Caco-2 (cell line): ENCODE measurements at regions not wholly inside any gene's neighbourhood (a gene's known extent, or its start where the extent isn't known, plus 50 kb on each side); places are given as distances from the start of the nearest gene placed in this dataset.

Experiments used
- BruUV-seq: library from RNA; stranded (reverse); fragments of 400-500 nt; replicated peaks from 2 replicates; lab custom pipeline; 2021; lab: Mats Ljungman, UMichigan
- CTCF ChIA-PET: fragments of 300-600 bp; sonication (Branson Sonifier 250); formaldehyde crosslinking; loops from one replicate; lab custom pipeline; 2022; ENCODE audit warnings: antibody characterized with exemption; lab: Charles Lee
- POLR2A ChIA-PET: fragments of 300-600 bp; sonication (Branson Sonifier 250); formaldehyde crosslinking; loops from one replicate; lab custom pipeline; 2022; ENCODE audit warnings: antibody characterized with exemption; lab: Charles Lee
- DNase-seq, 2 experiments: peaks; one replicate each; pipeline versions ENCODE4 v3.0.0 to v3.0.0-alpha.2; 2020 to 2022
- H3K27me3 ChIP-seq: replicated peaks from 2 replicates; pipeline ENCODE4 v1.6.0; 2011; ENCODE audit warnings: low read length; ENCODE audit not compliant: control insufficient read depth, insufficient read depth
- H3K36me3 ChIP-seq: 2 replicates; pipeline ENCODE4 v1.5.1; 2011; ENCODE audit warnings: low read length; ENCODE audit not compliant: control insufficient read depth, insufficient read depth
- H3K4me1 ChIP-seq: fragments of 250-450 bp; sonication (Bioruptor Pico); 2 replicates; pipeline ENCODE4 v1.5.1; 2020; ENCODE audit warnings: mild to moderate bottlenecking
- H3K4me3 ChIP-seq: 2 replicates; pipeline ENCODE4 v1.5.1; 2011; ENCODE audit warnings: low read depth, mild to moderate bottlenecking, control low read depth, low read length
- H3K9me3 ChIP-seq: fragments of 250-450 bp; sonication (Bioruptor Pico); 2 replicates; pipeline ENCODE4 v1.5.1; 2020; ENCODE audit warnings: mild to moderate bottlenecking, moderate library complexity
- H3K27ac Mint-ChIP-seq: one replicate; pipeline ENCODE4 v1.8.0; 2022; ENCODE audit warnings: mixed read lengths; ENCODE audit not compliant: unreplicated experiment
- H3K27me3 Mint-ChIP-seq: one replicate; pipeline ENCODE4 v1.8.0; 2022; ENCODE audit warnings: mixed read lengths; ENCODE audit not compliant: insufficient read depth, unreplicated experiment
- H3K36me3 Mint-ChIP-seq: one replicate; pipeline ENCODE4 v1.8.0; 2022; ENCODE audit warnings: mild to moderate bottlenecking, mixed read lengths; ENCODE audit not compliant: insufficient read depth, unreplicated experiment
- H3K4me1 Mint-ChIP-seq: one replicate; pipeline ENCODE4 v1.8.0; 2022; ENCODE audit warnings: low read depth, mixed read lengths; ENCODE audit not compliant: unreplicated experiment
- H3K4me3 Mint-ChIP-seq: one replicate; pipeline ENCODE4 v1.8.0; 2022; ENCODE audit warnings: mild to moderate bottlenecking, moderate library complexity, mixed read lengths; ENCODE audit not compliant: unreplicated experiment
- H3K9me3 Mint-ChIP-seq: one replicate; pipeline ENCODE4 v1.8.0; 2022; ENCODE audit warnings: mixed read lengths; ENCODE audit not compliant: unreplicated experiment
- CTCF ChIP-seq, 2 experiments: fragments of 200-600 bp in 1 of 2; IDR thresholded peaks; 1 replicate in 1 of 2; 2 replicates in 1 of 2; pipeline versions ENCODE4 v1.5.1 to v1.8.0; 2011 to 2022; ENCODE audit warnings: antibody characterized with exemption in 1 of 2, control low read depth in 1 of 2, inconsistent platforms in 1 of 2, low read depth in 1 of 2, low read length in 1 of 2, mild to moderate bottlenecking in 1 of 2, moderate library complexity in 1 of 2; ENCODE audit not compliant: insufficient read depth in 1 of 2, severe bottlenecking in 1 of 2, unreplicated experiment in 1 of 2
- intact Hi-C: fragments of 100-400 bp; cut with micrococcal nuclease; formaldehyde crosslinking; loops from one replicate; pipeline ENCODE4 v1.10.0; 2022; ENCODE audit not compliant: unreplicated experiment

- no peak for DNase-seq
- ChIA-PET CTCF (no interaction called here), POLR2A (no interaction called here)
- Histone ChIP-seq H3K36me3 (no peaks in the 10 kb centered on the region), H3K9me3 (no peaks in the 10 kb centered on the region), H3K4me1 (peaks cover 4% of the 10 kb centered on the region; the same call in 1 of the 2 replicates), H3K27me3 (no peaks in the 10 kb centered on the region), H3K4me3 (no peak overlapping the region)
- H3K27me3 Mint-ChIP-seq: no peaks in the 10 kb centered on the region
- no peaks in the 10 kb centered on the region for H3K4me1 Mint-ChIP-seq
- peaks cover 9% of the 10 kb centered on the region for H3K9me3 Mint-ChIP-seq
- no peak overlapping the region for H3K27ac Mint-ChIP-seq
- H3K36me3 Mint-ChIP-seq: no peaks in the 10 kb centered on the region
- TF ChIP-seq CTCF (IDR thresholded peaks at IDR 0.05; ENCODE audit: insufficient read depth in 1 of 2, low read depth in 1 of 2, low read length in 1 of 2, severe bottlenecking in 1 of 2, unreplicated experiment in 1 of 2): no peak
- BruUV-seq: no TSS peak
- intact Hi-C loops: no loop called here
- H3K4me3 Mint-ChIP-seq: no peak overlapping the region
Measured at GRCh38 chr11:38425578-38425977, 1827.5 kb upstream of the RAG2 start.

DNA sequence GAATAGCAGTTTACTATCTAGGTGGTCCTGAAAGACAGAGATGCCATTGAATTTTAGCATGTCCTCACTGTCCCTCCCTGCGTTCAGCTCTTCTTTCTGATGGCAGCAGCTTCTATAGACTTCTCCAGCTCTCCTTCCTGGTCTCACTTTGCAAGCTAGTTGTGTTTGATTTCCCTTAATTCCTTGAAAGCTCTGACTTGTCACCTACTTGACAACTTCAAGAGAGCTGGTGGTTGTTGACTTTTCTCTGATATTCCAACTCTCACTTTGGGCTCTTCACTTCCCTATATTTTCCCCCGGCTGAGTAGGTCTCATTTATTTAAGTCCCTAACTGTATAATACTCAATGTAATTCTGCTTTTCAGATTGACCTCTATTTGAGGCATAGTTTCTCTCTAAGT, 1825.0 kb upstream of the RAG2 start:
- Mint-ChIP-seq H3K4me1 (no peaks in the 10 kb centered on the region), H3K36me3 (no peaks in the 10 kb centered on the region), H3K27ac (no peak overlapping the region), H3K4me3 (no peak overlapping the region), H3K9me3 (peaks cover 10% of the 10 kb centered on the region), H3K27me3 (no peaks in the 10 kb centered on the region)
- no peaks in the 10 kb centered on the region for H3K27me3 ChIP-seq
- no peak for DNase-seq
- BruUV-seq: no TSS peak
- no peaks in the 10 kb centered on the region for H3K36me3 ChIP-seq
- peaks cover 3% of the 10 kb centered on the region; the same call in 1 of the 2 replicates for H3K9me3 ChIP-seq
- no peak for TF ChIP-seq CTCF (IDR thresholded peaks at IDR 0.05; ENCODE audit: insufficient read depth in 1 of 2, low read depth in 1 of 2, low read length in 1 of 2, severe bottlenecking in 1 of 2, unreplicated experiment in 1 of 2)
- intact Hi-C loops: no loop called here
- CTCF ChIA-PET: no interaction called here
- no peak overlapping the region for H3K4me3 ChIP-seq
- peaks cover 4% of the 10 kb centered on the region; the same call in 1 of the 2 replicates for H3K4me1 ChIP-seq
- POLR2A ChIA-PET: no interaction called here

DNA sequence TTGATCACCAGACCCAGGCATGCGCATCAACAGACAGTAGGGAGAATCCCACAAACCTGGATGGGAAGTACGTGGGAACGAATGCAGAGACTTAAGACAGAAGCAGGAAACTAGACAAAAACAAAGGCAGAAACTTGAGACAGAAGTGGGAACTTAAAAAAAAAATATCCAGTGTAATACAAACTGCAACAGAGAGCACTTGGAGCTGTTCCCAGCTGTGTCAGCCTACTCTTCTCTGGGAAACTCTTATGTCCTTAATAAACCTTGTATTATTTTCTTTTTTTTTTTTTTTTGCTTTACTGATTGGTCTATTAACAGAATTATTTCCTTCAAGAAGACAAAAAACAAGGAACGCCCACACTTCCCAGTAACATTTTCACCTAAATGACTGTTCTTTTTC, 1818.1 kb upstream of the RAG2 start:
- no peak for TF ChIP-seq CTCF (IDR thresholded peaks at IDR 0.05; ENCODE audit: insufficient read depth in 1 of 2, low read depth in 1 of 2, low read length in 1 of 2, severe bottlenecking in 1 of 2, unreplicated experiment in 1 of 2)
- Histone ChIP-seq H3K36me3 (no peaks in the 10 kb centered on the region), H3K27me3 (no peaks in the 10 kb centered on the region), H3K9me3 (peaks cover 7% of the 10 kb centered on the region; the same call in 1 of the 2 replicates), H3K4me3 (no peak overlapping the region), H3K4me1 (peaks cover 5% of the 10 kb centered on the region; the same call in 1 of the 2 replicates)
- Mint-ChIP-seq H3K4me3 (no peak overlapping the region), H3K27me3 (no peaks in the 10 kb centered on the region), H3K9me3 (peaks cover 35% of the 10 kb centered on the region), H3K27ac (no peak overlapping the region), H3K4me1 (peaks cover 10% of the 10 kb centered on the region), H3K36me3 (no peaks in the 10 kb centered on the region)
- CTCF ChIA-PET: no interaction called here
- POLR2A ChIA-PET: no interaction called here
- no TSS peak for BruUV-seq
- DNase-seq: no peak
- intact Hi-C loops: no loop called here
